ENCODE measurements at regions not wholly inside any gene's neighbourhood (a gene's known extent, or its start where the extent isn't known, plus 50 kb on each side); places are given as distances from the start of the nearest gene placed in this dataset.

DNA sequence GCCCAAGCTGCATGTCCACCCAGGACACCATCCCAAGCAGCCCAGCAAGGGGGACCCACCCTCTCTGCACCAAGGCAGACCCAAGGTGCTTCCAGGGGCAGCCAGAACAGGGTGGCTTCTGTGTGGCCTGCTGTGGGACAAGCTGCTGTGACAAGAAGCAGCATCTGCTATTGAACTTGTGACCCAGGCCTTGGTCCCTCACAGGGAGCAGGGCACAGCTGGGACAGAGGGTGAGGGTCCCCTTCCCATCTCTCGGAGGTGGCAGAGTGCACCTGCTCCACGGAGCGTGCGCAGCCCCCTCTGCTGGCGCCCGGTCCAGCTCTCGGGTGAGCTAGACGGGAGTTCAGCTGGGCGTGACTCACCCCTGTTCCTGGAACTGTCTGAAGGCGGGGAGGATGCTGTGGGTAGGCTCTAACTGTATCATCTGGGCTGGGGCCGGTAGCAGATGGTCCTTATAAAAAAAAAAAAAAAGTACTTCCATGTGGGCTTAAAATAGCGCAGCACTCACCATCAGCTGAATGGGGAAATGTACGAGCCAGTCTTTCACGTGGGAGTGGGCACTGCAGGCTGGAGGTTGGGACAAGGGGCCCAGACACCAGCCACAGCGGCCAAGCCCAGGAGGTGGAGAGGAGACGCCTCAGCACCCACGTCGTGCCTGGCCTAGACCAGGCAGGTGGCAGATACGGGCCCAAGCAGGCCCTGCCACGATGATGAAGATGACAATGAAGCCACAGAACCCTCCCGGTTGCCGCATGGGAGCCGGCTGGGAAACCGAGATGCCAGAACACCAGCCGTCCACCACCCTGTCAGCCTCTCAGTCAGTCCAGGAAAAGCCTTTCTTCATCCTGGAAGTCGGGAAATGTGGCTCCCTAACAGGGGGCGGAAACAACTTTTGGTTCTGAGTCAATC lies 136.8 kb upstream of the ID2 start:
- Histone ChIP-seq H3K27ac (peak overlapping the region in 3 of 5 donors; percentile 60 to 93 (median 78)), H3K4me3 (no peak overlapping the region), H3K36me3 (replicated peaks in 1 of 2) (no peaks in the 10 kb centered on the region), H3K9me3 (replicated peaks in 1 of 3) (no peaks in the 10 kb centered on the region), H3K27me3 (no peaks in the 10 kb centered on the region), H3K4me1 (replicated peaks in 1 of 2) (peaks cover 0 to 30% of the 10 kb centered on the region in 2 donors)
- no peak for TF ChIP-seq POLR2A (IDR thresholded peaks at IDR 0.05)
- TF ChIP-seq, protein P1, sequence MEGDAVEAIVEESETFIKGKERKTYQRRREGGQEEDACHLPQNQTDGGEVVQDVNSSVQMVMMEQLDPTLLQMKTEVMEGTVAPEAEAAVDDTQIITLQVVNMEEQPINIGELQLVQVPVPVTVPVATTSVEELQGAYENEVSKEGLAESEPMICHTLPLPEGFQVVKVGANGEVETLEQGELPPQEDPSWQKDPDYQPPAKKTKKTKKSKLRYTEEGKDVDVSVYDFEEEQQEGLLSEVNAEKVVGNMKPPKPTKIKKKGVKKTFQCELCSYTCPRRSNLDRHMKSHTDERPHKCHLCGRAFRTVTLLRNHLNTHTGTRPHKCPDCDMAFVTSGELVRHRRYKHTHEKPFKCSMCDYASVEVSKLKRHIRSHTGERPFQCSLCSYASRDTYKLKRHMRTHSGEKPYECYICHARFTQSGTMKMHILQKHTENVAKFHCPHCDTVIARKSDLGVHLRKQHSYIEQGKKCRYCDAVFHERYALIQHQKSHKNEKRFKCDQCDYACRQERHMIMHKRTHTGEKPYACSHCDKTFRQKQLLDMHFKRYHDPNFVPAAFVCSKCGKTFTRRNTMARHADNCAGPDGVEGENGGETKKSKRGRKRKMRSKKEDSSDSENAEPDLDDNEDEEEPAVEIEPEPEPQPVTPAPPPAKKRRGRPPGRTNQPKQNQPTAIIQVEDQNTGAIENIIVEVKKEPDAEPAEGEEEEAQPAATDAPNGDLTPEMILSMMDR (IDR thresholded peaks at IDR 0.05), result peak in 2 of 6 experiments; percentile 17 to 33
- 49 to 75% (median 68%) methylated on average over 17 to 27 of the region's 27 CpGs for WGBS, 4 donors
- DNase-seq, result peak; percentile 17 to 78 (median 73)
- intact Hi-C loops (cut with DNase I), result no loop called here

DNA sequence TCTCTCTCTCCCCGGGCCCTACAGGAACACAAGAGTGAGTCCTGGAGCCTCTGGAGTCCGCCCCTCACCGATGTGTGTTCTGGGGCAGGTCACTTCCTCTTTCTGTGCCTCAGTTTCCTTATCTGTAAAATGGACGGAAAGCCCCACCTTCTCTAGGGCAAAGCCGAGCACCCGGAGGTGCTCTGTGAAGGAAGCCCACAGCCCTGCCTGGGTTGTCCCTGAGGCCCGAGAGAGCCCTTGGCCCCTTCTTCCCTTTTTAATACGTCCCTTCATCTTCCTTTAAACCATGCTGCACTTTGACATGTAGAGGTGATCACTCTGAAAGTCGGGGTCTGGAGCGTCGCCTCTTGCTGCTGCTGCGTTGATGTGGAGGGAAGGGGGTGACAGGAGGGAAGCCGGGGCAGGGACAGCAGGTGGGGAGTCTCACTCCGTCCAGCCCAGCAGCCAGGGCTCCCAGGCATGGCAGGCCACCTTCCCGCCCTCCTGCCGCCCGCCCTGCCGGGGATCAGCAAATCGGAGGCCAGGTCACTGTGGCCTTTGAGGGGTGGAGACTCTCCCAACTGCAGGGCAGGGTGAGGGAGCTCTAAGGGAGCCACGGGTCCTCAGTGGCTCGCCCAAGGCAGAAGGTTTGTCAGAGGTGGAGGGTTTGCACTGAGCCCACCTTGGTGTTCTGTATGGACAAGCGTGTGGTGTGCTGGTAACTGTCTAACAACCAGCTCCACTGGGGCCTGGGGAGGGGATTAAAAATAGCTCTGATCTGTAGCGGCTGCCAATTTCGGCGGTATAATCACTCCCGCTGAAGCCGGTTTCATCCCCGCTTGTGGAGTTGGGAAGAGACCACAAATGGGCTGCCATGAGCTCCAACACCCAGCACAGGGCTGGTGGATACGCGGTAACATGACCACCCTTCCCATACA lies 135.9 kb upstream of the ID2 start:
- no peak overlapping the region for H3K4me3 ChIP-seq
- H3K27me3 ChIP-seq, result no peaks in the 10 kb centered on the region
- H3K4me1 ChIP-seq (replicated peaks in 1 of 2), result peaks cover 0 to 21% of the 10 kb centered on the region in 2 donors
- H3K27ac ChIP-seq, result peak overlapping the region in 1 of 5 donors; percentile 82
- DNase-seq, result peak in 2 of 7 donors; percentile 12 to 48
- 88 to 93% (median 90%) methylated on average over 20 to 30 of the region's 30 CpGs for WGBS, 4 donors
- TF ChIP-seq, protein P1 (IDR thresholded peaks at IDR 0.05), result no peak
- no peak for TF ChIP-seq POLR2A (IDR thresholded peaks at IDR 0.05)
- H3K36me3 ChIP-seq (replicated peaks in 1 of 2), result no peaks in the 10 kb centered on the region
- intact Hi-C loops (cut with DNase I), result no loop called here
- H3K9me3 ChIP-seq (replicated peaks in 1 of 3), result no peaks in the 10 kb centered on the region

DNA sequence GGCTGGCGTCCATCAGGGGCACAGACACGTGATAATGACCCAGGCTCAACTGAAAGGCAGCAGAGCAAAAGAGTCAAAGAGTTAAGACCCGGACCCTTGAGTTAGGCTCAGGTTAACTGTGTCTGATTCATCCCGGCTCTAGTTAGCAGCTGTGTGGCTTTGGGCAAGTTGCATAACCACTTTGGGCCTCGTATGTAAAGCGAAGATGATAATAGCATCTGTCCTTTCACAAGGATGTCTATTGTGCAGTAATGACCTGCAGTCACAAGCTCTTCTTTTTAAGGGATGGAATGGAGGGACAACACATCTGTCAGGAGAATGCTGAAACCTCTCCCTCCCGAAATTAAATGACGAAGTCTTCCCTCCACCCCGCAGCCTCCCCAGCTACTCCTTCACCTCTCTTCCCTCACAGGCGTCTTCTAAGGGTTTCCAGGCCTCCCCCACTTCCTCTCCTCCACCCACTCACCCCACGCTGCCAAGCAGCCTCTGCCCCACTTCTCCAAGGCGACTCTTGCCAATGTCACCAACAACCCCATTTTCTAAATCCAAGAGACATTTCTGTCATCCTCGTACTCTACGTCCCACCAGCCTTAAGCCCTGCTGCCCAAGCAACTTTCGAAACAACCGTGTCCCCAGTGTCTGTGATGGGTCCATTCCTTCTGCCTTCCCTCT lies 135.1 kb upstream of the ID2 start:
- peak overlapping the region in 1 of 5 donors; percentile 82 for H3K27ac ChIP-seq
- TF ChIP-seq, protein P1 (IDR thresholded peaks at IDR 0.05), result no peak
- TF ChIP-seq POLR2A (IDR thresholded peaks at IDR 0.05), result no peak
- H3K36me3 ChIP-seq (replicated peaks in 1 of 2), result no peaks in the 10 kb centered on the region
- no peak overlapping the region for H3K4me3 ChIP-seq
- no peaks in the 10 kb centered on the region for H3K9me3 ChIP-seq (replicated peaks in 1 of 3)
- intact Hi-C loops (cut with DNase I), result no loop called here
- WGBS, 4 donors, result 74 to 82% (median 80%) methylated on average over 16 of the region's 16 CpGs
- H3K27me3 ChIP-seq, result no peaks in the 10 kb centered on the region
- DNase-seq, result peak in 2 of 7 donors; percentile 9 to 47
- peaks cover 0 to 21% of the 10 kb centered on the region in 2 donors for H3K4me1 ChIP-seq (replicated peaks in 1 of 2)

Data from adrenal gland (tissue), 9 donors.